ENCODE measurements at regions not wholly inside any gene's neighbourhood (a gene's known extent, or its start where the extent isn't known, plus 50 kb on each side); places are given as distances from the start of the nearest gene placed in this dataset.
A peak's percentile ranks its signal among the peaks of the same experiment; 100 is the strongest.

DNA sequence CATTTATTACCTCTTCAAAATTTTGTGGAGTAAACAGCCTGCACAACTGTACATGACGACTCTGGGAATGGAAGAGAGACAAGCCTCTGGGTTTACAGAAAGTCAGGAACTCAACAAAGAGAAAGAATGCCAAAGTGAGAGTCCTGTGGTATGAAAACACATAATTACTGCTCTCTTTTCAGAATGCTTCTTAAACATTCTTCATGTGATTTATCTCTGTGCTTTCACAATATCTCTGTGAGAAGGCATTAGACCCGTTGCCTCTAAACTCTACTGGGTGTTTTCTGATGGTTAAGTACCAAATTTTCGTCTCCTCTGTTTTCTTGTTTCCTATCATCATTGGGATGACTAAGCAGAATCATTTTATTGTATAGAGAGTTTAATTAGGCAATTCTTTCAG, 966.6 kb upstream of the SLIT2 start:
- ATAC-seq, result no peak
- 64 to 70% (median 69%) methylated on average over 3 of the region's 3 CpGs for WGBS, 4 donors

GRCh38 chr4:19278665-19279064, 973.0 kb upstream of the SLIT2 start:
- 73 to 80% (median 80%) methylated on average over 1 of the region's 1 CpG for WGBS, 4 donors
- no peak for DNase-seq
- no peak overlapping the region for H3K4me3 ChIP-seq

More for the DNA sequence above, 966.6 kb upstream of the SLIT2 start:
- no peak overlapping the region for H3K4me3 ChIP-seq
- peaks cover 0 to 27% (median 6%) of the 10 kb centered on the region in 12 donors for H3K9me3 ChIP-seq
- no peak overlapping the region for H3K27ac ChIP-seq
- H3K27me3 ChIP-seq, result no peaks in the 10 kb centered on the region
- no peak for TF ChIP-seq POLR2A (IDR thresholded peaks at IDR 0.05)
- TF ChIP-seq, protein P1, sequence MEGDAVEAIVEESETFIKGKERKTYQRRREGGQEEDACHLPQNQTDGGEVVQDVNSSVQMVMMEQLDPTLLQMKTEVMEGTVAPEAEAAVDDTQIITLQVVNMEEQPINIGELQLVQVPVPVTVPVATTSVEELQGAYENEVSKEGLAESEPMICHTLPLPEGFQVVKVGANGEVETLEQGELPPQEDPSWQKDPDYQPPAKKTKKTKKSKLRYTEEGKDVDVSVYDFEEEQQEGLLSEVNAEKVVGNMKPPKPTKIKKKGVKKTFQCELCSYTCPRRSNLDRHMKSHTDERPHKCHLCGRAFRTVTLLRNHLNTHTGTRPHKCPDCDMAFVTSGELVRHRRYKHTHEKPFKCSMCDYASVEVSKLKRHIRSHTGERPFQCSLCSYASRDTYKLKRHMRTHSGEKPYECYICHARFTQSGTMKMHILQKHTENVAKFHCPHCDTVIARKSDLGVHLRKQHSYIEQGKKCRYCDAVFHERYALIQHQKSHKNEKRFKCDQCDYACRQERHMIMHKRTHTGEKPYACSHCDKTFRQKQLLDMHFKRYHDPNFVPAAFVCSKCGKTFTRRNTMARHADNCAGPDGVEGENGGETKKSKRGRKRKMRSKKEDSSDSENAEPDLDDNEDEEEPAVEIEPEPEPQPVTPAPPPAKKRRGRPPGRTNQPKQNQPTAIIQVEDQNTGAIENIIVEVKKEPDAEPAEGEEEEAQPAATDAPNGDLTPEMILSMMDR (IDR thresholded peaks at IDR 0.05), result no peak
- intact Hi-C loops (cut with DNase I), result no loop called here
- DNase-seq, result no peak
- no peaks in the 10 kb centered on the region for H3K4me1 ChIP-seq
- no peaks in the 10 kb centered on the region for H3K36me3 ChIP-seq

GRCh38 chr4:19266566-19266965, 985.1 kb upstream of the SLIT2 start:
- DNase-seq (no peak), ATAC-seq (no peak)
- Histone ChIP-seq H3K36me3 (no peaks in the 10 kb centered on the region), H3K27ac (no peak overlapping the region), H3K27me3 (no peaks in the 10 kb centered on the region), H3K4me3 (no peak overlapping the region), H3K9me3 (no peaks in the 10 kb centered on the region), H3K4me1 (no peaks in the 10 kb centered on the region)
- intact Hi-C loops (cut with DNase I), result no loop called here
- no peak for TF ChIP-seq POLR2A (IDR thresholded peaks at IDR 0.05)
- TF ChIP-seq, protein P1 (IDR thresholded peaks at IDR 0.05), result no peak
- 38 to 58% (median 41%) methylated on average over 2 of the region's 2 CpGs for WGBS, 4 donors

More at GRCh38 chr4:19278665-19279064, 973.0 kb upstream of the SLIT2 start:
- Histone ChIP-seq H3K27me3 (no peaks in the 10 kb centered on the region), H3K36me3 (no peaks in the 10 kb centered on the region), H3K9me3 (peaks cover 0 to 20% (median 1%) of the 10 kb centered on the region in 12 donors), H3K4me1 (no peaks in the 10 kb centered on the region), H3K27ac (no peak overlapping the region)
- no peak for TF ChIP-seq POLR2A (IDR thresholded peaks at IDR 0.05)
- TF ChIP-seq, protein P1 (IDR thresholded peaks at IDR 0.05), result no peak
- no peak for ATAC-seq
- intact Hi-C loops (cut with DNase I), result no loop called here

DNA sequence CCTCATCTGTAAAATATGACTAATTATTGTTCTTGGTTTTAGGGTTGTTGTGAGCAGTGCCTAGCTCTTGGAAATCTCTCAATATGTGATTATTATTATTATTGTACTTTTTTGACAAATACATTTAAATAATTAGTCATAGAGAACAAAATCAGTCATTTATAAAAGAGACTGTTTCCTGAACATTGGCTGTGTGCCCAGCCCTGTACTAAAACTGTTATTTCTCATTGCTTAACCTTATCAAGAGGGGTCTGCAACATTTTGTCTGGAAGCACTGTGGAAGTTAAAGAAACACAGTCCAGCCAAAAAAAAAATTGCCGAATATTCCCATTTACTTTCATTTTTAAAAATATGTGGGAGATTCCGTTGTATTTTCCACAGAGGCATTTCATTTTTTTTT, 989.2 kb upstream of the SLIT2 start:
- peaks cover 0 to under 1% (median 0%) of the 10 kb centered on the region in 12 donors for H3K9me3 ChIP-seq
- DNase-seq, result no peak
- H3K27ac ChIP-seq, result no peak overlapping the region
- H3K4me1 ChIP-seq, result no peaks in the 10 kb centered on the region
- 46 to 60% (median 53%) methylated on average over 2 of the region's 2 CpGs for WGBS, 4 donors
- H3K27me3 ChIP-seq, result no peaks in the 10 kb centered on the region
- no peaks in the 10 kb centered on the region for H3K36me3 ChIP-seq
- H3K4me3 ChIP-seq, result peak overlapping the region in 5 of 12 donors; percentile 14 to 43 (median 28)
- TF ChIP-seq, protein P1 (IDR thresholded peaks at IDR 0.05), result no peak
- no peak for TF ChIP-seq POLR2A (IDR thresholded peaks at IDR 0.05)
- intact Hi-C loops (cut with DNase I), result no loop called here
- ATAC-seq, result no peak

Data from heart left ventricle (tissue), 16 donors.